ENCODE measurements at regions not wholly inside any gene's neighbourhood (a gene's known extent, or its start where the extent isn't known, plus 50 kb on each side); places are given as distances from the start of the nearest gene placed in this dataset.

DNA sequence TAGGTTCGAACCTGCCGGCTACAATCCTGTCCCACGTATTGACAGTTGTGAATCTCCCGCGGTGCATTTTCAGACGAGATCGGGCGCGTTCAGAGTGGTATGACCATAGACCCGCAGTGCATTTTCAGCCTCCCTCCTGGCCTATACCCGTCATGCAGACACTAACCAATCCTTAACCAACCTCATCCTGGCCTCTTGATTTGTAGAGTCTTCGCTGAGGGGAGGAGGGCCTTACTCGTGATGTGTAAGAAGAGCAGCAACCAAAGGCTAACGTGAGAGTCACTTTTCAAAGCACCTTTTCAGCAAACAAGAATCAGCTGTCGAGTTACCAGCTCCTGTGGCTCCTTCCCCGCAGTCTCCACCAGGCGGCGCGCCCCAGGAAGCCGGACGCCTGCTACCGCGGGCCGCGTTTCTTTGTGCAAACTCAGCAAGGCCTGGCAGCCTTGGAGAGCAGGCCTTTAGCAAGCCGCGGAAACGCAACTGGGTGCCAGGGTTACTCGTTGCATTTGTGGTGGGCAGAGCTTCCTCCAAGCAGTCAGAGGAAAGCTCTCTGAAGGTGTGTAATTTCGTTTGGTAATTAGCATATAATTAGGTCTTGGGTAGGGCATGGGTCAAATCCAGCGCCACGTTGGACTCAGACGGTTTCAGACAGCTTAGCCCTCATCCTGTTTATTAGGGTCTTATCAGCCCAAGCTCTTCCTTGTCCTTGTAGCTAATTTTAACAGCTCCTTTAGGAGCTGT, 139.8 kb downstream of the OR2B2 start:
- Histone ChIP-seq H4K20me1 (ENCODE audit: low read length) (no peaks in the 10 kb centered on the region), H2AFZ (ENCODE audit: low read length) (peak overlapping the region; percentile 77), H3F3A (ENCODE audit: low read length, unreplicated experiment) (no peaks in the 10 kb centered on the region), H3K36me3 (ENCODE audit: low read depth, low read length) (no peaks in the 10 kb centered on the region), H3K27ac (ENCODE audit: low read length) (no peak overlapping the region), H3K4me3 (ENCODE audit: low read length) (peak overlapping the region; percentile 57), H3K79me2 (ENCODE audit: low read length) (no peaks in the 10 kb centered on the region), H3K4me1 (ENCODE audit: insufficient read depth, low read length) (peaks cover 9% of the 10 kb centered on the region), H3K9me2 (replicated peaks; ENCODE audit: low read length) (no peaks in the 10 kb centered on the region), H3K9ac (ENCODE audit: low read length) (no peak overlapping the region), H3K4me2 (ENCODE audit: low read length) (peak overlapping the region; percentile 77), H3K9me3 (ENCODE audit: low read length) (no peaks in the 10 kb centered on the region), H3K27me3 (ENCODE audit: low read length) (no peaks in the 10 kb centered on the region)
- peak; percentile 87 for ATAC-seq
- ChIA-PET CTCF (interaction anchor here (0.6 to 1.4 kb wide), 9 partner anchors 13 to 949 kb away, joined by 3 to 19 read pairs (median 4); no protein-coding TSS in a partner anchor), POLR2A (ENCODE audit: unreplicated experiment) (interaction anchor here (0.5 to 0.6 kb wide), 2 partner anchors 121 to 1559 kb away, joined by 3 to 4 read pairs; a partner anchor contains a TSS)
- intact Hi-C loops (cut with micrococcal nuclease), result no loop called here
- DNase-seq, result peak; percentile 89
- BruUV-seq (replicated peaks), result no TSS peak
- TF ChIP-seq, protein P1, sequence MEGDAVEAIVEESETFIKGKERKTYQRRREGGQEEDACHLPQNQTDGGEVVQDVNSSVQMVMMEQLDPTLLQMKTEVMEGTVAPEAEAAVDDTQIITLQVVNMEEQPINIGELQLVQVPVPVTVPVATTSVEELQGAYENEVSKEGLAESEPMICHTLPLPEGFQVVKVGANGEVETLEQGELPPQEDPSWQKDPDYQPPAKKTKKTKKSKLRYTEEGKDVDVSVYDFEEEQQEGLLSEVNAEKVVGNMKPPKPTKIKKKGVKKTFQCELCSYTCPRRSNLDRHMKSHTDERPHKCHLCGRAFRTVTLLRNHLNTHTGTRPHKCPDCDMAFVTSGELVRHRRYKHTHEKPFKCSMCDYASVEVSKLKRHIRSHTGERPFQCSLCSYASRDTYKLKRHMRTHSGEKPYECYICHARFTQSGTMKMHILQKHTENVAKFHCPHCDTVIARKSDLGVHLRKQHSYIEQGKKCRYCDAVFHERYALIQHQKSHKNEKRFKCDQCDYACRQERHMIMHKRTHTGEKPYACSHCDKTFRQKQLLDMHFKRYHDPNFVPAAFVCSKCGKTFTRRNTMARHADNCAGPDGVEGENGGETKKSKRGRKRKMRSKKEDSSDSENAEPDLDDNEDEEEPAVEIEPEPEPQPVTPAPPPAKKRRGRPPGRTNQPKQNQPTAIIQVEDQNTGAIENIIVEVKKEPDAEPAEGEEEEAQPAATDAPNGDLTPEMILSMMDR (conservative IDR thresholded peaks at IDR 0.05; ENCODE audit: low read depth, low read length), result peak; percentile 92
- TF ChIP-seq EZH2 (IDR thresholded peaks at IDR 0.05; ENCODE audit: low read length, unreplicated experiment) (no peak), EZH2phosphoT487 (IDR thresholded peaks at IDR 0.05; ENCODE audit: borderline replicate concordance, low read length) (no peak)

DNA sequence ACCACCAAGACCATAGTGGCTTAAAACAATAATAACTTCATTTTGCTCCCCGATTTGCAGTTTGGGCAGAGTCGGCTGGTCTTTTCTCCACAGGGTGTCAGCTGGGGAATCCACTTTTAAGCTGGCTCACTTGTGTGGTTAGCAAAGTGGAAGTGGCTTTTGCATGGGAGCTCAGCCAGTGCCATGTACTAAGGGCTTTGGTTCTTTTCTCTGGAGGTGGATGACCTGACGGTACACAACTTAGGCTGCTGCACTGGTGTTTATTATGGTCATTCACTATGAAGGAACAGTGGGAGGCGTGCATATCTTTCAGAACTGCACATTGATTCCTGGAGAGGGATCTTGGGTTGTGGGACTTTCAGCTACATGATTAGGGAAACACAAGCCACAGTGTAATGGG, 141.0 kb downstream of the OR2B2 start:
- H3K9me3 ChIP-seq (ENCODE audit: low read length), result no peaks in the 10 kb centered on the region

More for the DNA sequence above, 141.0 kb downstream of the OR2B2 start:
- H3K79me2 ChIP-seq (ENCODE audit: low read length), result no peaks in the 10 kb centered on the region
- no peaks in the 10 kb centered on the region for H3K27me3 ChIP-seq (ENCODE audit: low read length)
- ATAC-seq (no peak), DNase-seq (no peak)
- BruUV-seq (replicated peaks), result no TSS peak
- H3F3A ChIP-seq (ENCODE audit: low read length, unreplicated experiment), result no peaks in the 10 kb centered on the region
- TF ChIP-seq EZH2 (IDR thresholded peaks at IDR 0.05; ENCODE audit: low read length, unreplicated experiment) (no peak), EZH2phosphoT487 (IDR thresholded peaks at IDR 0.05; ENCODE audit: borderline replicate concordance, low read length) (no peak)
- TF ChIP-seq, protein P1 (conservative IDR thresholded peaks at IDR 0.05; ENCODE audit: low read depth, low read length), result no peak
- no peak overlapping the region for H3K4me2 ChIP-seq (ENCODE audit: low read length)
- ChIA-PET CTCF (no interaction called here), POLR2A (ENCODE audit: unreplicated experiment) (no interaction called here)
- no peaks in the 10 kb centered on the region for H3K36me3 ChIP-seq (ENCODE audit: low read depth, low read length)
- peaks cover 9% of the 10 kb centered on the region for H3K4me1 ChIP-seq (ENCODE audit: insufficient read depth, low read length)
- intact Hi-C loops (cut with micrococcal nuclease), result no loop called here
- no peak overlapping the region for H2AFZ ChIP-seq (ENCODE audit: low read length)
- H4K20me1 ChIP-seq (ENCODE audit: low read length), result no peaks in the 10 kb centered on the region
- H3K27ac ChIP-seq (ENCODE audit: low read length), result no peak overlapping the region
- H3K9me2 ChIP-seq (replicated peaks; ENCODE audit: low read length), result no peaks in the 10 kb centered on the region
- no peak overlapping the region for H3K4me3 ChIP-seq (ENCODE audit: low read length)
- H3K9ac ChIP-seq (ENCODE audit: low read length), result no peak overlapping the region

Data from PC-3 (cell line).